C4-2B (cell line): ENCODE measurements at regions not wholly inside any gene's neighbourhood (a gene's known extent, or its start where the extent isn't known, plus 50 kb on each side); places are given as distances from the start of the nearest gene placed in this dataset.

Source experiments
- ZFX ChIP-seq: fragments of 450-650 bp; IDR thresholded peaks from 2 replicates; pipeline ENCODE4 v1.6.1; 2017
- TF ChIP-seq, protein P1 (sequence below): fragments of 450-650 bp; conservative IDR thresholded peaks from 2 replicates; pipeline ENCODE4 v1.5.1; 2017; ENCODE audit warnings: mild to moderate bottlenecking

DNA sequence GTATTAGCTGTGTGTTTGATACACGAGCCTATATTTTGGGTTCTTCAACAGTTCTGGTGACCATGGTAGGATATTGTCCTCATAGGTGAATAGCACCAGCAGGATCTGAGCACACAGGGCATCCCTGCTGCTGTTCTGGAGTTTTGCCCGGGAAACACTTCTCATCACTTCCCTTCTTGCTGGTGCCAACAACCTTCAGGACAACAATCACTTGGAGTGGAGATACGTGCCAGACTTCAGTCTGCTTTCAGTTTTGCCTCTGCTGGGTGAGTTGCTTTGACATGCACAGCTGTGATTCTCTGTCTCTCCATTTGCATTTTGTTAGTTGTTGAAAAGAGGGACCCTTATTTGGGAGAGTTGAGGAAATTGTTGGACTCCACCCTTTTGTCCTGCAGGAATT lies 1347.2 kb upstream of the DDX18 start:
- TF ChIP-seq, protein P1, sequence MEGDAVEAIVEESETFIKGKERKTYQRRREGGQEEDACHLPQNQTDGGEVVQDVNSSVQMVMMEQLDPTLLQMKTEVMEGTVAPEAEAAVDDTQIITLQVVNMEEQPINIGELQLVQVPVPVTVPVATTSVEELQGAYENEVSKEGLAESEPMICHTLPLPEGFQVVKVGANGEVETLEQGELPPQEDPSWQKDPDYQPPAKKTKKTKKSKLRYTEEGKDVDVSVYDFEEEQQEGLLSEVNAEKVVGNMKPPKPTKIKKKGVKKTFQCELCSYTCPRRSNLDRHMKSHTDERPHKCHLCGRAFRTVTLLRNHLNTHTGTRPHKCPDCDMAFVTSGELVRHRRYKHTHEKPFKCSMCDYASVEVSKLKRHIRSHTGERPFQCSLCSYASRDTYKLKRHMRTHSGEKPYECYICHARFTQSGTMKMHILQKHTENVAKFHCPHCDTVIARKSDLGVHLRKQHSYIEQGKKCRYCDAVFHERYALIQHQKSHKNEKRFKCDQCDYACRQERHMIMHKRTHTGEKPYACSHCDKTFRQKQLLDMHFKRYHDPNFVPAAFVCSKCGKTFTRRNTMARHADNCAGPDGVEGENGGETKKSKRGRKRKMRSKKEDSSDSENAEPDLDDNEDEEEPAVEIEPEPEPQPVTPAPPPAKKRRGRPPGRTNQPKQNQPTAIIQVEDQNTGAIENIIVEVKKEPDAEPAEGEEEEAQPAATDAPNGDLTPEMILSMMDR = no peak
- TF ChIP-seq ZFX = no peak
